ENCODE measurements at regions not wholly inside any gene's neighbourhood (a gene's known extent, or its start where the extent isn't known, plus 50 kb on each side); places are given as distances from the start of the nearest gene placed in this dataset.

GRCh38 chr18:7291046-7291445 is 60.2 kb downstream of the LRRC30 start:
- no peaks in the 10 kb centered on the region for H3K4me1 Mint-ChIP-seq
- CTCF ChIA-PET, result no interaction called here
- H3K27me3 ChIP-seq (replicated peaks in 1 of 4; ENCODE audit: control extremely low read depth in 1 of 4, control insufficient read depth in 3 of 4, insufficient read depth in 4 of 4, low read length in 3 of 4), result no peaks in the 10 kb centered on the region
- no peak for TF ChIP-seq EZH2 (IDR thresholded peaks at IDR 0.05; ENCODE audit: borderline replicate concordance, insufficient read depth, low read depth, low read length, poor library complexity, severe bottlenecking)
- no peak overlapping the region for H3K4me2 ChIP-seq (replicated peaks; ENCODE audit: low read depth, low read length, poor library complexity, severe bottlenecking)
- WGBS (ENCODE audit: insufficient coverage), result no CpG with 5 or more reads among the region's 3 CpGs
- H3K9ac ChIP-seq (ENCODE audit: low read length), result no peak overlapping the region
- no peaks in the 10 kb centered on the region for H3K79me2 ChIP-seq (ENCODE audit: control insufficient read depth, insufficient read depth, low read length)
- POLR2A ChIA-PET, result no interaction called here
- no peak for ATAC-seq (ENCODE audit: low read depth)
- H3K36me3 ChIP-seq (replicated peaks in 1 of 2; ENCODE audit: control extremely low read depth in 1 of 2, control insufficient read depth in 1 of 2, extremely low read depth in 1 of 2, insufficient read depth in 2 of 2, low read length in 1 of 2), result no peaks in the 10 kb centered on the region
- H2AFZ ChIP-seq (ENCODE audit: insufficient read depth, low read depth, low read length, poor library complexity, severe bottlenecking), result no peak overlapping the region
- no peaks in the 10 kb centered on the region for H4K20me1 ChIP-seq (ENCODE audit: control insufficient read depth, insufficient read depth, low read length, poor library complexity, severe bottlenecking)
- no peaks in the 10 kb centered on the region for H3K4me1 ChIP-seq (ENCODE audit: control insufficient read depth in 2 of 2, insufficient read depth in 2 of 2, low read length in 2 of 2)
- H3K9me3 Mint-ChIP-seq (ENCODE audit: insufficient read depth), result peaks cover 7% of the 10 kb centered on the region
- H3K9me3 ChIP-seq (ENCODE audit: control extremely low read depth in 1 of 3, control insufficient read depth in 2 of 3, insufficient read depth in 1 of 3, low read length in 2 of 3), result peaks cover 0 to 17% (median 2%) of the 10 kb centered on the region in 3 donors
- H3K4me3 ChIP-seq (ENCODE audit: control extremely low read depth in 1 of 5, extremely low read depth in 1 of 5, insufficient read depth in 1 of 5, low read depth in 2 of 5, low read length in 4 of 5), result no peak overlapping the region
- H3K4me3 Mint-ChIP-seq, result no peak overlapping the region
- DNase-seq, result no peak
- intact Hi-C loops (cut with micrococcal nuclease), result no loop called here
- no peaks in the 10 kb centered on the region for H3K27me3 Mint-ChIP-seq
- H3K27ac Mint-ChIP-seq, result no peak overlapping the region
- no peak overlapping the region for H3K27ac ChIP-seq (ENCODE audit: low read length in 2 of 2)

DNA sequence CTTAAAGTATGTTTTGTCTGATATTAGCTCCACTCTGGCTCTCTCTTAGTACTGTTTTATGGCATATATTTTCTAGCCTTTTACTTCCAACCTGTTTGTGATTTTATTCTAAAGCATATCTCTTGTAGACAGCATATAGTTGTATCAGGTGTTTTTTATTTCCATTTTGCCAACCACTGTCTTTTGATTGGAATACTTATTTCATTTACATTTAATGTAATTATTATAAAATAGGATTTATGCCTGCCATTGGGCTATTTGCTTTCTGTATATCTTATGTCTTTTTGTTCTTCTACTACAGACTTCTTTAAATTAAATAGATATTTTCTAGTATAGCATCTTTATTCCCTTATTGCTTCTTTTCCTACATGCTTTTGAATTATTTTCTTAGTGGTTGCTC is 67.3 kb downstream of the LRRC30 start:
- H3K4me3 Mint-ChIP-seq, result no peak overlapping the region
- no peak overlapping the region for H3K4me3 ChIP-seq (ENCODE audit: control extremely low read depth in 1 of 5, extremely low read depth in 1 of 5, insufficient read depth in 1 of 5, low read depth in 2 of 5, low read length in 4 of 5)
- POLR2A ChIA-PET, result no interaction called here
- DNase-seq (no peak), ATAC-seq (ENCODE audit: low read depth) (no peak)
- TF ChIP-seq, protein P1, sequence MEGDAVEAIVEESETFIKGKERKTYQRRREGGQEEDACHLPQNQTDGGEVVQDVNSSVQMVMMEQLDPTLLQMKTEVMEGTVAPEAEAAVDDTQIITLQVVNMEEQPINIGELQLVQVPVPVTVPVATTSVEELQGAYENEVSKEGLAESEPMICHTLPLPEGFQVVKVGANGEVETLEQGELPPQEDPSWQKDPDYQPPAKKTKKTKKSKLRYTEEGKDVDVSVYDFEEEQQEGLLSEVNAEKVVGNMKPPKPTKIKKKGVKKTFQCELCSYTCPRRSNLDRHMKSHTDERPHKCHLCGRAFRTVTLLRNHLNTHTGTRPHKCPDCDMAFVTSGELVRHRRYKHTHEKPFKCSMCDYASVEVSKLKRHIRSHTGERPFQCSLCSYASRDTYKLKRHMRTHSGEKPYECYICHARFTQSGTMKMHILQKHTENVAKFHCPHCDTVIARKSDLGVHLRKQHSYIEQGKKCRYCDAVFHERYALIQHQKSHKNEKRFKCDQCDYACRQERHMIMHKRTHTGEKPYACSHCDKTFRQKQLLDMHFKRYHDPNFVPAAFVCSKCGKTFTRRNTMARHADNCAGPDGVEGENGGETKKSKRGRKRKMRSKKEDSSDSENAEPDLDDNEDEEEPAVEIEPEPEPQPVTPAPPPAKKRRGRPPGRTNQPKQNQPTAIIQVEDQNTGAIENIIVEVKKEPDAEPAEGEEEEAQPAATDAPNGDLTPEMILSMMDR (IDR thresholded peaks at IDR 0.05), result no peak
- no peak for TF ChIP-seq EZH2 (IDR thresholded peaks at IDR 0.05; ENCODE audit: borderline replicate concordance, insufficient read depth, low read depth, low read length, poor library complexity, severe bottlenecking)
- H4K20me1 ChIP-seq (ENCODE audit: control insufficient read depth, insufficient read depth, low read length, poor library complexity, severe bottlenecking), result no peaks in the 10 kb centered on the region
- H3K4me1 ChIP-seq (ENCODE audit: control insufficient read depth in 2 of 2, insufficient read depth in 2 of 2, low read length in 2 of 2), result no peaks in the 10 kb centered on the region
- H3K79me2 ChIP-seq (ENCODE audit: control insufficient read depth, insufficient read depth, low read length), result no peaks in the 10 kb centered on the region
- no peaks in the 10 kb centered on the region for H3K36me3 ChIP-seq (replicated peaks in 1 of 2; ENCODE audit: control extremely low read depth in 1 of 2, control insufficient read depth in 1 of 2, extremely low read depth in 1 of 2, insufficient read depth in 2 of 2, low read length in 1 of 2)
- CTCF ChIA-PET, result no interaction called here
- H3K27me3 ChIP-seq (replicated peaks in 1 of 4; ENCODE audit: control extremely low read depth in 1 of 4, control insufficient read depth in 3 of 4, insufficient read depth in 4 of 4, low read length in 3 of 4), result no peaks in the 10 kb centered on the region
- peaks cover 9% of the 10 kb centered on the region for H3K9me3 Mint-ChIP-seq (ENCODE audit: insufficient read depth)
- intact Hi-C loops (cut with micrococcal nuclease), result no loop called here
- H3K4me2 ChIP-seq (replicated peaks; ENCODE audit: low read depth, low read length, poor library complexity, severe bottlenecking), result no peak overlapping the region
- no peak overlapping the region for H3K9ac ChIP-seq (ENCODE audit: low read length)
- H3K4me1 Mint-ChIP-seq, result no peaks in the 10 kb centered on the region
- peaks cover 2 to 15% (median 2%) of the 10 kb centered on the region in 3 donors for H3K9me3 ChIP-seq (ENCODE audit: control extremely low read depth in 1 of 3, control insufficient read depth in 2 of 3, insufficient read depth in 1 of 3, low read length in 2 of 3)
- H3K27ac Mint-ChIP-seq, result no peak overlapping the region
- H3K27me3 Mint-ChIP-seq, result no peaks in the 10 kb centered on the region
- no peak overlapping the region for H2AFZ ChIP-seq (ENCODE audit: insufficient read depth, low read depth, low read length, poor library complexity, severe bottlenecking)
- H3K27ac ChIP-seq (ENCODE audit: low read length in 2 of 2), result no peak overlapping the region
